Activated CD4-positive, CD25-positive, alpha-beta regulatory T cell treated with anti-CD3 and anti-CD28 coated beads, Interleukin-2, amount 50 U/mL, for 16 hours (primary cell): ENCODE measurements at regions not wholly inside any gene's neighbourhood (a gene's known extent, or its start where the extent isn't known, plus 50 kb on each side); places are given as distances from the start of the nearest gene placed in this dataset.
"Not testable (repeated sequence)": the region's sequence is repeated elsewhere in the genome, so short reads cannot be mapped to it uniquely, and the experiment has no call there.

Experiments
- DNase-seq: peaks from one replicate; pipeline ENCODE4 v3.0.0-alpha.2; 2020; ENCODE audit warnings: low read depth, low spot score

DNA sequence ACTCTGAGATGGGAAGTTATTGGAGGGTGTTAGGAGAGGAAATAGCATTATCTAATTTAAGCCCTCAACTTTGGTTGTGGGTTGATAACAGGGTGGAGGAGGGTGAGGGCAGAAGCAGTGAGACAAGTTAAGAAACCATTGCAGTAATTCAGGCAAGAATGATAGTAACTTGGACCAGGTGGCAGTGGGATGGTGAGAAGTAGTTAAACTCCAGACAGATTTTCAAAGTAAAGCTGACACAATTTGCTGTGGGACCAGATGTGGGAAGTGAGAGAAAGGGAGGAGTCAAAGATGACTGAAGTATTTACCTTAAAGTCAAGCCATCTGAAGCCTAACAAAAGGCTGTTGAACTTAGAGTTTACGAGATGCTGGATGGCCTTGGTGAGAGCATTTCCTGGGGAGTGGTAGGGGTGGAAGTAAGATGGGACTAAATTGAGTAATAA lies 163.2 kb upstream of the KLF7 start:
- DNase-seq = no peak

DNA sequence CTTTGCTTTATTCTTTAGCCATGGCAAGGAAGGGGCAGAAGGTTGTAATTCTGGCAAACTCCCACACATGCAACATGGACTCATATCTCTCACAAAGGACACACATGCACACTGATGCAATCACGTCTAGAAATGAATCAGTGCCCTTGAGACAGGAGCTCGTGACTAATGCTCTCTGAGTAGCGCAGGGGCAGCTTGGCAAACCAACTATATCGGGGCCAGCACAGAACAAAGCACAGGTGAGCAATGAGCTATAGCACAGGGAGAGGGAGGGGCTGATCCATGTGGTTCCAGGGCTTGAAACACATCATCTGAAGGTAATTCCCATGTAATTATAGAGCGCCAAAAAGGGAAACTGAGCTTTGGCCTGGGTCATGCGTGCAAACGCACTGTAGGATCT lies 165.2 kb upstream of the KLF7 start:
- no peak for DNase-seq

DNA sequence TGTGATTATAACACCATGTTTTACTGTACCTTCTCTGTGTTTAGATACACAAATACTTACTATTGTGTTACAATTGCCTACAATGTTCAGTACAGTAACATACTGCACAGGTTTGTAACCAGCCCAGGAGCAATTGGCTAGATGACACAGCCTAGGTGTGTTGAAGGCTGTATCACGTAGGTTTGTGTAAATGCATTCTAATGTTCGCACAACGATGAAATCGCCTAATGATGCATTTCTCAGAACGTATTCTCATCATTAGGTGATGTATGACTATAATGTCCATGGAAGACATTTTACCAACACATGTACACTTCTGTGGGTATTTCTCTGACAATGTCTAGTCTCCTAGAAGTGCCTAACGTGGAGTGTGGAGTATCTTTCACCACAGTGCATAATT lies 165.9 kb upstream of the KLF7 start:
- DNase-seq = no peak

GRCh38 chr2:207332480-207333212 lies 166.9 kb upstream of the KLF7 start:
- DNase-seq = no peak

GRCh38 chr2:207333599-207334300 lies 168.0 kb upstream of the KLF7 start:
- DNase-seq = no peak

DNA sequence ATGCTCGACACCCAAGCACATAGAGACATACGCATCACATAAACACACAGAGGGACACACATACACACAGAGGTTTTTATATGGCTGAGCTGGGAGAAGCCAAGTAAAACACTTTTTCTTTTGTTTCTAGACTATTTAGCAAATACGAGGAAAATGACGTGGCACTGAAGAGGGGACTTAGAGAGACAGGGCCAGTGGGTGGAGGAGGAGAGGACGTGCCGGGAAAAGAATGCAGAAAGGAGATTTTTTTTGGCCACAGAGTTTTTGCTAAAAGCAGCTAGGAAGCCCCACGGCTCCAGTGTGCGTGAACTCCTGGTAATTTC lies 168.5 kb upstream of the KLF7 start:
- no peak for DNase-seq

- no peak for DNase-seq
Measured at GRCh38 chr2:207334624-207335371, 169.1 kb upstream of the KLF7 start.

GRCh38 chr2:207337234-207338219 lies 171.8 kb upstream of the KLF7 start:
- no peak for DNase-seq

DNA sequence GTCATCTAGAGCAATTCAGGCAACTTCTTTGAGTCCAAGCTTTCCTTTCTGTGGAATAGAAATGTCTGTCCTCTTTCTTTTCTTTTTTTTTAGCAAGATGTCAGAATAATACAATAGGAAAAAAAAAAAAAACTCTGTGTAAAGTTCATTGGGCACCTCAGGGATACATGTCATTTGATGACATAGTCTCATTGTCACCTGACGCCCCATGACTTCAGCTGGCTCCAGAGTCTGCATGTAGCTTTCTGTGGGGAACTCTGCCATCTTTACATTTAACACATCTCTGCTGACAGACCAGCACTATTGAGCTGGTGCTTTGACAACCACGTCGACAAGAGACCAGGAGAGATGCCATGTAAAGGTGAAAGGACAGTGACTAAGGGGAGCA lies 172.5 kb upstream of the KLF7 start:
- DNase-seq = no peak

- DNase-seq = no peak
Measured at GRCh38 chr2:207338610-207339009, 172.9 kb upstream of the KLF7 start.

GRCh38 chr2:207341112-207341750 lies 175.5 kb upstream of the KLF7 start:
- no peak for DNase-seq

GRCh38 chr2:207341804-207342203 lies 176.1 kb upstream of the KLF7 start:
- DNase-seq = no peak

- DNase-seq = not testable (repeated sequence)
Measured at GRCh38 chr2:207344596-207345394, 179.0 kb upstream of the KLF7 start.

DNA sequence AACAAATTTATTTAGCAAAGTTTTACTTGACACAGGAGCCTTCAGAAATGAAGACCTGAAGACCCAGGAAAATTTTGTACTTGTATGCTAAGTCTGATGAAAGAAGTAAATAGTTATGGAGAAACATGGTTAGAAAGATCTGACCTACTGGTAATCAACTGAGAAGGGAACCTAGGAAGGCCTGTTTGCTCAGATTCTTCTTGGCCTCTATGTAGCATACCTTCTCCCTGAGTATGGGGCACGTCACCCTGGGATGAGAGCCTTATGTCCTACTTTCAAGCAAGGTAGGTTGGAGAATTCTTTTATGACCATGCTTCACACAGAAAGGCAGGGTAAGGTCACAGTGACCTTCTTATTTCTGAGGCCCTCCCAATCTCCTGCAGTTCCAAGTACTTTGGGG lies 178.6 kb upstream of the CREB1 start:
- no peak for DNase-seq

- DNase-seq = no peak
Measured at GRCh38 chr2:207352978-207353671, 176.6 kb upstream of the CREB1 start.

GRCh38 chr2:207353836-207354235 lies 175.9 kb upstream of the CREB1 start:
- DNase-seq = no peak

- DNase-seq = no peak
Measured at GRCh38 chr2:207354462-207354861, 175.3 kb upstream of the CREB1 start.

DNA sequence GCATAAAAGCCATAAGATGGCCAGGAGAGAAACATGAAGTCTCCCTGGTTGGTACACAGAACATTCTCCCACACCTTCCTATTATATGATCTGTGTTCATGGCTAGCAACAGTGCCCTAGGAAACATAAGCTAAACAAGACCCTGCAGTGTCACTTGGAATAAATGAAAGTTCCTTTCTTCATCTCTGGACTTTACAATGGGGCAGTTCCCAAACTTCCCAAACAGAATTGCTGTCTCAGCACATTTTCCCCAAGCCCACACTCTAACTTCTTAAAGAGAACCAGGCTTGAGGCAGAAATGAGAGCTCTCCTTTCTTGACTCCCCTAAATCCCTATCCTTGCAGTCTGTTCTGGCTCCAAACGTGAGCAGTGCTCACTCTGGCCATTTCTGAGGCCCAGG lies 173.2 kb upstream of the CREB1 start:
- DNase-seq = no peak

DNA sequence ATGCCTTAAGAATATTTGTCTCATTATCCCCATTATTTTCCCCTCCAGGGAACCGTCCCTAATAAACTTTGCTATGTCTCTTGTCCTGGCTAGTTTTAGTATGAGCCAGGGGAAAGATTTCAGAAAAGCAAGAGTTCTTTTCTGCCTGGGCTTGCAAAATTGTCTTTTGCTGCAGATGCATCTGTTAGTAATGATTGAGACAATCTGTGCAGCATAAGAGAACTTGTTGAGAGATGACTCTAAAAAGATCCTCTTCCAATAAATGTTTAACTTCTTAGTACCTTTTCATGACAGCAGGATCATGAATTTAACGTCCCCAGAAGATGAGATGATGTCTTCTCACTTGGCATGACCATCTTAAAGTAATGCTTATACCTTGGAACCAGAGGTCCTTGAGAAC lies 172.5 kb upstream of the CREB1 start:
- DNase-seq = no peak

DNA sequence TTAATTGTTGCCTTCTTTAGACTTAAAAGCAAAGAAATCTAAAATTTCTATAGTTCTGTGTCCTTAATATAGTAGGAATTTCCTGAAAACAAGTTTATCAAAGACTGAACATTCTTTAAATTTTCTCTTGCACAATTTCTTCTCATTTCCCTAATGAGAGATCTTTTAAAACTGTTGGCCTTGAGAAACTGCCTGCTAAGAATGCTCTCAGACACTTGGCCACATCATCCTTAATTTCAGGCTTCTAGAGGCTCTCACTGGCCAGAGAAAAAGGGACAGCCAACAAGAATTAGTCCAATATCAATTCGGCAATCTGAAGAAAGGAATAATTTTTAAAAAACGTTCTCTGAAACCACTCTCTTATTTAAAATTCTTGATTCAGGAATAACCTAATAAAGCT lies 167.0 kb upstream of the CREB1 start:
- no peak for DNase-seq
